GM19452 (cell line): ENCODE measurements at regions not wholly inside any gene's neighbourhood (a gene's known extent, or its start where the extent isn't known, plus 50 kb on each side); places are given as distances from the start of the nearest gene placed in this dataset.
"Not testable (repeated sequence)": the region's sequence is repeated elsewhere in the genome, so short reads cannot be mapped to it uniquely, and the experiment has no call there.

Source experiments
- ATAC-seq: cut with Tn5 transposase; IDR thresholded peaks from one replicate; pipeline ENCODE4 v1.9.1; 2021; ENCODE audit not compliant: unreplicated experiment

DNA sequence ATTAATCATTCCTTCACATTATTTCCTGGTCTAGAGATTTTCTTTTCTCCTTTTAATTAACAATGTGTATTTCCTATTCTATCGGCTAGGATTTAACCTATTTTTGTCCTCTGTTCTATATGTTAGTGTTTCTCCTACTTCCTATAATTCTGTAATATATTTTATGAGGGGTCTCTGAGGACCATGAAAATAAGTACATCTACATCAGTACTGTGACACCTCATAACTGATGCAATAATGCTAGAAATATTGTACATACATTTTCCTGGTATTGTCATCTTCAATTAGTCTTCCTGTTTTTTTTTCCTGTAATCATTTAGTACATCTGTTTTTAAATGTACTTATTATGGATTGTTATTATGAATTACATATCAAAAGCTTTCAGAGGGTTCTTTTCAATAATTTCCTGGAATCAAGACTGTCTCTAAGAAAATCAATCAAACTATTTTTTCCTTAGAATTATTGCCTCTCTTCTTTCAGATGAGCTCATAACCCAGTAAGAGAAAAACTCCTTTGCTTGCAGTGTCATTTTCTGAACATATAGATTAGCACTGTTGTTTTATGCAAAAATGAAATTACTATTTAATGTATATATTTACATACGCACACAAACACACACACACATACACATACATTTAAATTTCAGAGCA lies 1004.3 kb downstream of the SLITRK5 start:
- ATAC-seq, result no peak

DNA sequence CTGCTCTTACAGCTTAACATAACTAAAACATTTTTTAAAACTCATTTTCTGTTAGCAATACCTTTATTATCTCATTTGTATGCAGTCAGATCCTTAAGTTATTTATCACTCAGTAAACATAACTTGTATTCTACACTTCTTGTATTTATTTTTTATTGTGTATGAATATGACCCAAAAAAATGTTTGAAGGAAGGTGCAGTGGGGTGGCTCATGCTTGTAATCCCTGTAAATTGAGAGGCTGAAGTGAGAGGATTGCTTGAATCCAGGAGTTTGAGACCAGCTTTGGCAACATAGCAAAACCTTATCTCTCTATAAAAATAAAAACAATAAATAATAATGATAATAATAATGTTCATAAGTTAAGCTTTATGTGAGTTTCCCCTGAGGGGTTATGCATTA lies 1004.8 kb downstream of the SLITRK5 start:
- no peak for ATAC-seq

DNA sequence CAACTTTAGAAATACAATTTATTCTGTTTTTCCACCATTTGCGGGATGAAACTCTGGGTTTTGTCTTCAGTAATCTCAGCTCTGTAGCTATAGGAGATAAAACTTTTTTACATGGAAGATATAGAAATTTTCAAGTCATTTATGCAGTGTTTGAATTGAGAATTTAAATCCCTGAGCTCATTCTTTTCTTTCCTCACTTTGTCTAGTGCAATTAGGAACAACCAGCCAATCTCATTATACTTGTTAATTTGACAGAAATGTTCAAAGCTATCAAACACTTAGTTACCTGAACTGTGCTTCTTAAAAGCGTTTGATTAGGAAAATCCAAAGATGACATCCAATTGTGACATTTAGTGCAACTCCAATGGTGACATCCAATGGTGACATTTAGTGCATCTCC lies 1014.3 kb downstream of the SLITRK5 start:
- ATAC-seq, result no peak

DNA sequence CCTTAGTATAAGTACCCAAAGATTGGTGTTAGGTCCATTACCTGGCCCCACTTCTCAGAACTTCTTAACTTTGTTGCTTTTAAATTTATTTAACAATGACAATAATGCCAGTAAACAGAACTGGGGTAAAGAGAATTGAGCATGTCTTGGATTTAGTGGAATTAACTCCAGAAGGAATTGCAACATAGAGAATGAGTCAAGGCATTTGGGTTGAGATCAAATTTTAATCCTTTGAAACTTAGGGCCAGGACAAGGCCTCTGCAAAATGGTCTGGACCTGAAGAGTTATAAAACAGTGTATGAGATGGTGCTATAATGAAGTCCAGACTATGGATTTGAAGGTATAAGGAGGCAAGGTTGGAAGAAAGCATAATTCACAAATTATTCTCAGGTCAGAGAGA lies 1030.4 kb downstream of the SLITRK5 start:
- no peak for ATAC-seq

DNA sequence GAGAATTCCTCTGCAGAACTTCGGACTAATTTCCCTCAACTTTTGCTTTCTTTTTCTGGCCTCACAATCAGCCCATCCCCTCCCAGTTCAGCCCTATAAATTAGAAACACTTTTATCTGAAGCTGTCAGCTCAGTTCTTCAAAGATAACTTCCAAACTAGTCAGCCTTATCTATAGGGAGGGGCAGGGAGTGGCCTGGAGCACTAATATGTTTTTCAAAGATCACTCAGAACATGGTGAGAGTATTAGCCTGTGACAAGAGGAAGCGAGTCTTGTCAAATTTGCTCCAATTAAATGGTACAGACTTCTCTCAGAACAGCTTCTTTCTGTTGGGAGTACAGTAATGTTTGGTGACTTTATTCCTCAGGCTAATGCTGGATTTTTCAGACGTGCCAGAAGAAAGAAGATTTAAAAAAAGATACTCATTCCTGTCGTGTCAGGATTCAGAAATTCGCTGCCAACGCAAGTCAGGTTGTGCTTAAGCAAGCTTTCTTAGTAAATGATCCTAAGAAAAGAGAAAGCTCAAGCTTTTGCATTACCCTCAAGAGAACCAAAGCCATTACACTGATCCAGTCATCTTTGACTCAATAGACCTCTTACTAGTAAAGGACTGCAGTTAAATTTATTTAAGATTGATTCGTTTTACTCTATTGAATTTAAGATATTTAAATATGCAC lies 1033.6 kb downstream of the SLITRK5 start:
- no peak for ATAC-seq

DNA sequence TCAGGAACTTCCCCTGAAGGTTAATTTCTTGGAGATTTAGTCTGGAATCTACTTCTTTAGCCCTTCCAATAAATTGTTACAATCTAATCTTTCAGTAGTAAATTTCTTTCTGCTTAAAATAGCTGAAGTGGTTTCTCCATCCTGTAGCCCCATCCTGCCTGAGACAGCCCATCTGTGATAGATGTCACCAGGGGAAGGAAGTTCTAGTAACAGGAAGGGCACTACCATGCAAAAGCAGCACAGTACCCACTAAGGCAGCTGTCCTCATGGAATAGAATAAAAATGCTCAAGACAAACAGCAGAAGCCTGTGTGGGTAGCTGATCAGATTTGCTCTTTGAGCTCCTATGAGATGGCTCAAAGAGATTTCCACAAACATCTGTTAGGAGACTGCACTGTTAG lies 1036.5 kb downstream of the SLITRK5 start:
- no peak for ATAC-seq

DNA sequence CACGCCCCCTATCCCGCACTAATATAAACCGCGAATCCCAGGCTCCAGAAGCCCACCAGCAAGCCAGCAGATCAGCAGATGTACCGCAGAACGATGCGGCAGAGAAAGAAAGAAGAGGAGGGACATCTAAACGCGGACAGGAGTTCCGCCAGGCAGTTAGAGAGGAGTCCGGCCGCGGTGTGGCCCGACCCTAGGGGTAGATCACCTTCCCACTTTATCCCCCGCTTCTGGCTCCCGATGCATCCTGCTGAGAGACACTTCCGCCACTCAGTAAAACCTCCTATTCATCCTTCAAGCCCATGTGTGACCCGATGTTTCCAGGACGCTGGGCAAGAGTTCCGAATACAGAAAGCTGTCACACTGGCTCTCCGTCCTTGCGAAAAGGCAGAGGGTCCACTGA lies 1046.8 kb downstream of the SLITRK5 start:
- ATAC-seq, result no peak

DNA sequence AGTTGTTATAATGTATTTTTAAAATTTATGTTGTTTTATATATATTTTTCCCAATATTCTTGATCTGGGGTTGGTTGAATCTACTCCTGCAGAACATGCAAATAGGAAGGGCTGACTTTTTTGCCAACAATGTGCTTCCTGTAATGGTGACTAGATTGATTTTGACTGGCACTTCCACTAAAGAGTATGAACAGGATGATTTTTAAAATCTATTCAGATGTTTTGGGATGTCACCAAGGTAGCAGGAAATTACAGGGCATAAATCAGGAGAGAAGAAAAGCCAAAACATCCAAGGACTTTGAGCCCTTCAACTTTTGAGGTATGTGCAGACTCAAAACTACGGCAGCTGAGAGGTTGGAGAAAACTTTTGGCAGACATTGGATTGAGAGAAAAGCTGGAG lies 1047.6 kb downstream of the SLITRK5 start:
- no peak for ATAC-seq

DNA sequence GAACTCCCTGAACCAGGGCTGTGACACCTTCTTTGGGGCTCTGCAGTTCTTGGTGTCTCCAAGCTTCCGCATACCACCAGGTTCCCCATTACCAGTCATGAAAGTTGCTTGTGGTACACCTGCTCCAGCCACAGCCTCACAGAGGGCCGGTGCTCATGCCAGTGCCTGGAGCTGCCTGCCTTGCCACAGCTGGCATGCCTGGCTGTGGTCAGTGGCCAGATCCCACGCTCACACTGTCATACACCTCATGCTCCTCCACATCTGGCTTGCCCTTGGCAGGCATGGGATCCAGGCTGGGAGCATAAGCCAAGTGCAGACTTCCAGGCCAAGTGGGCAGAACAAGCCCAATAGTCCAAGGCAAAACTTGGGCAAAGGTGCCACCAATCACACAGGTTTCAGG lies 1054.9 kb downstream of the SLITRK5 start:
- no peak for ATAC-seq

DNA sequence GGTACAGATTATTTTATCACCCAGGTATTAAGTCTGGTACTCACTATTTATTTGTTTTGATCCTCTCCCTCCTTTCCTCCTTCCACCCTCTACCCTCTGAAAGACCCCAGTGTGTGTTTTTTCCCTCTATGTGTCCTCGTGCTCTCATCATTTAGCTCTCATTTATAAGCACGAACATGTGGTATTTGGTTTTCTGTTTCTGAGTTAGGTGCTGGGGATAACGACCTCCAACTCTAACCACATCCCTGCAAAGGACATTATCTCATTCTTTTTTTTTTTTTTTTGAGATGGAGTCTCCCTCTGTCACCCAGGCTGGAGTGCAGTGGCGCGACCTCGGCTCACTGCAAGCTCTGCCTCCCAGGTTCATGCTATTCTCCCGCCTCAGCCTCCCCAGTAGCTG lies 1056.1 kb downstream of the SLITRK5 start:
- not testable (repeated sequence) for ATAC-seq

DNA sequence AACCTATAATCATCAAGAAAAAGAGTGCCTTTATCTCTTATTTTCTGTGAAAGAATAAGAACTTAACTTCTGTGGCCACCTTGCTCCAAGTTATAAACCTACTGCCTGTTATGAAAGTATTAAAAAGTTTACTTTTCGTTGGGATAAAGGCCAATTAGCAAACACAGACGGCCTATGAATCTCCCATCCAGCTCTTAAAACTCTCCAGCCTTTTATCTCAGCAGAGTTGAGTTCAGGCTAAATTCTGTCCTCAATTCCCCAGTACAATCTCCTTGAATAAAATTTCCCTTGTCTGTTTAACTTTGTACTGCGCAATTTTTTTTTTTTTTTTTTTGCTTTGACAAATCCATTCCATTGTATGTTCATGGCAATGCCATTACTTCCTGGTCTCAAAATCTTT lies 1058.4 kb downstream of the SLITRK5 start:
- no peak for ATAC-seq

DNA sequence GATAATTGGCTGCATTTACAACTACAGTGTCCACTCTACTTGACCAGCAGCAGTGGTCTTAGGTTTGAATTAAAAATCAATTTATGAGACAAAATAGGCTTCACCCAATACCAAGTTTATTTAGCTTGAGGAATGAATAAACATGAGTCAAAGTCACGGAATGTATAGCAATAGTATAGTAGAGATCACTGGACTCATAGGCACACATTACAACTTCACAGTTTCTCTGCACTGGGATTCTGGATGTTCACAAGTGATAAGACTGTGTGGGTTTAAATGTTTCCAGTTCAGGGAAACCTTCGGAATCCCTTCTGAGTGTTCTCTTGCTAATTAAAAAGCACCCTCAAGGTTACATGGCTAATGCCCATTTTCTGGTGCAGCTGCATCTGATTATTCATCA lies 1064.9 kb downstream of the SLITRK5 start:
- no peak for ATAC-seq

DNA sequence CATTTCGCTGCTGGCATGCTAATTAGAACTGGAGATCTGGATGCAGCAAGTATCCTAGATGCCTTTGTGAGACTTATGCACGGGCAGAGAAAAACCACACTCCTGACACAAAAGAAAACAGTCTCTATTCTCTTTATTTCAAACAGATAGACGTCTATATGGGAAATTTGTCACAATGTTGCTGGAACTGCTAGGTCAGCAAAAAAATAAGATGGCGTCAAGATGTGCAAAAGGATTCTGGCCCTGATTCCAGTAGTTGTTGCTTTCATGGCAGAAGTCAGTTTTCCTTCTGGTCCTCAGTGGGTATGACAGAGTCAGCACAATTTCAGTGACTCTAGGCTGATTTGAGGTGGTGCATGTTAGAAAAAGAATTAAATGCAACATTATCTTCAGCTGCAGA lies 1068.0 kb downstream of the SLITRK5 start:
- no peak for ATAC-seq

DNA sequence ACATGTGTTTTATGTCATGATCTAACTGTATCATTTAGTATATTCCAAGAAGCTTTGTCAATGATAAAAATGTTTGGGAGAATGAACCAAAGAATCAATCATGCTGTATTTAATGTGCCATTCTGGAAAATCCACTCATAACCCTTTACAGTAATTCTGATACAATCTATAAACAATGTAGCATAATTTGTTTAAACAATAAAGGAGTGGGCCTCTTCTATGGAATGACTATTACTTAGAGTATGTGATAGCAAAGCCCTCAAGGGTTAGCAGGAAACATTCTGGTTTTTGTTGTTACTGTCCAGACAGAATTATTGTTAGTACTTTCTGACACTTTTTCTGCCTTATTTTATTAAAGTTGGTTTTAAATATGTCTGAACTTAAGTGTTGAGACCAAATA lies 1073.1 kb downstream of the SLITRK5 start:
- no peak for ATAC-seq

DNA sequence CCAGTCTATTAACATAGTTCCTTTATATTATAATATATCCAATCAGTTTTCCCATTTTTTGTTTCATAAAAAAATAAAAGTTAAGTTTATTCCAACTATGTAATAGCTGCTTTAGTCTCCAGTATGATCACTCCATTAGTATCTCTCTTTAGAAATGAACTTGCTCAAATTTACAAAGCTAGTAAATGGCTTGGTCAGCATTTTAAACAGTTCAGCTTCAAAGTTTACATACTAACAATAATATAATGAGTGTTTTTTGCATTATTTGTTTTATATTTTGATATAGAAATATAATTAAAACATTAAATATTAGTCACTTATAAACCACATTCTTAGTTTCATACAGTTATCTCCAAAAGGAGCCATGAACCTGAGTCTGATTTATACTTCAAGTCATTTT lies 1073.8 kb downstream of the SLITRK5 start:
- ATAC-seq, result no peak

DNA sequence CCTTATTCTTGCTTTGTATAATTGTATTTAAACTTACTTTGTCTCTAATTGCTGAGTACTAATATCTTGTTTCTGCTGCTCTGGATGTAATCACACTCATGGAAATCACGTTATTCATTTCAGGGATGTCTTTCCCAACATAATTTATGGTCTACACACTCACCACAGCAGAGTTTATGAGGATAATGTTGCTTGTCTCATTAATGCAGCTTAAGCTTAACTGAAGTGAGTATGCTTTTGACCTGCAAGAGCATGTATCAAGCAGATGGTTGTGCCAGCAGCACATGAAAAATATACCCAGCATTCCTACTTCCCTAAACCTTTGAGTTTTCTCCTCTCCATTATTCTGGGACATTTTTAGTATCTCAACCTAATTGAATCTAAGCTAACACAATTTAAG lies 1080.9 kb downstream of the SLITRK5 start:
- ATAC-seq, result no peak

DNA sequence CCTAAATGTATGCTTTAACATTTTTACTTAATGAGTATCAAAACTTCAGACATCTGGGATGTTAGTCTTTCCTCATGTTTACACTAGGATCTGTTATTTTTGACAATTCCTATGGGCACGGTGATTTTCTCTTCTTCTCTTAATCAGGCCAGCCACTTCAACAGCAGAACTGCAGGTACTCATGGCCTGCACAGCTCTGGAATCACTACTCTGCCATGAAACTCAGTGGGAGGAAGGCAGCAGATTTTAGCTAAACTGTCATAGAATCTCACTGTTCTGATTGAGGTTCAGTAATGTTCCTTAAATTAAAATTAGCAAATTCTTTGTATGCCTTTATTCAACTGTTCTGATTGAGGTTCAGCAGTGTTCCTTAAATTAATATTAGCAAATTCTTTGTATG lies 1083.0 kb downstream of the SLITRK5 start:
- ATAC-seq, result no peak

DNA sequence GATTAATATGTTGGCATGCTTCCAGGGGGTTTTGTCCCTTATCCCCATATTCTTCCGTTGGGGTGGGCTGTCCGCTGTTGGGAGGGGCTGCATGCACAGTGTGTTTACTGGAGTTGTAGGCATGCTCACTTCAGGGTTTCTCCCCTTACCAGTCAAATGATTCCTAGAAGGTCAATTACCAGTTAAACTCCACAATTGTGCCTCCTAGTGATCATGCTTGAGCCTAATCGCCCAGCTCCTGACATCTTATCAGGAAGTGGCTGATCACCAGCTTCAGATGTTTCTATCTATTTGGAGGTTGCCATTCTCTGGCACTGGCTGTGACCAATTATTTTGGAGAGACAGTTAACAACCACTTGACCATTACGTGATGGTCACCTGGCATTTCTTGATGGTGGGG lies 1090.0 kb downstream of the SLITRK5 start:
- no peak for ATAC-seq

DNA sequence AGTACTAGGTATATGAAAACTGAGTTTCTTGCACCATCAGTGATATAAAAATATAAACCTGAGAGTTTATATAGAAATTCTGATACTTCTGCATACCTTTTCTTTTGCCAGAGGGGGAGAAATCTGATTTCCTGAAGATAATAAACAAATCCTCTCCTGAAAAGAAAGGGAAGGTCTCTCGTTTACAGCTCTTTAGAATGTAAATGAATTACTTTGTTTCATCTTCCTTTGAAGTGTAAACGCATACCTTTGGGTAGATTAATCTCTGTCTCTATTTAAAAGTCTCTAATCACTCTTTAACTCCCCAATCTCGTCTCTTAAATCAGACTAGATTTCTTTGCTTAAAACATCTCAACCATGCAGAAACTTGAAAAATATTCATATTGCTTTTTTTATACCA lies 1092.9 kb downstream of the SLITRK5 start:
- ATAC-seq, result no peak

DNA sequence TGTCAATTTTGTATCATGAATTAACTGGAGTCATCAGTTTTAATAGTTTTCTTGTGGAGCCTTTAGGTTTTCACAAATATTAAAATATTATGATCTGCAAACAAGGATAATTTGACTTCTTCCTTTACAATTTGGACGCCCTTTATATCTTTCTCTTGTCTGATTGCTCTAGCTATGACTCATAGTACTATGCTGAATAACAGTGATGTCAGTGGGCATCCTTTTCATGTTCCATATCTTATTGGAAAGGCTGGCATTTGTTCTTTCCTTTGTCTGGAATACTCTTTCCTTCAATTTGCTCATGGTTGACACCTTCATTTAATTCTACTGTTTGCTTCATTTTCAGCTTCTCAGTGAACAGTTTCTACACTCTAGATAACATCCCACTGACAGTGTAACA lies 1129.3 kb downstream of the SLITRK5 start:
- no peak for ATAC-seq

DNA sequence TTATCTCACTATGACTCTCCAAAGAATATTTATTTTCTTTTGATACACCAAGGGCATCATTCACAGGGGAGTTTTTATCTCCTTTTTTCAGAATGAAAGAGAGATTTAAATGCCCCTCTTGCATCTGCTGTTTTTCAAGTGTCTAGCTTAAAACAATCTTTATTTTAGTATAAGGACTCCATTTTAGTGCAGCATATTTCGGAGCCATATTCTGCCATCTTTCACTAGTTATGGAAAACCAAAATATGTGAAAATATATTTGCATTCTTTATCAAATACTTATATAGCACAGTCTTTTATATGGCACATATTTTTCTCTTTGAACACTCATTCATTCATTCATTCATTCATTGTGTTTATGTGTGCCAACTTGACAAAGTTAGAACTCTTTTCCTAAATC lies 1130.2 kb downstream of the SLITRK5 start:
- no peak for ATAC-seq

DNA sequence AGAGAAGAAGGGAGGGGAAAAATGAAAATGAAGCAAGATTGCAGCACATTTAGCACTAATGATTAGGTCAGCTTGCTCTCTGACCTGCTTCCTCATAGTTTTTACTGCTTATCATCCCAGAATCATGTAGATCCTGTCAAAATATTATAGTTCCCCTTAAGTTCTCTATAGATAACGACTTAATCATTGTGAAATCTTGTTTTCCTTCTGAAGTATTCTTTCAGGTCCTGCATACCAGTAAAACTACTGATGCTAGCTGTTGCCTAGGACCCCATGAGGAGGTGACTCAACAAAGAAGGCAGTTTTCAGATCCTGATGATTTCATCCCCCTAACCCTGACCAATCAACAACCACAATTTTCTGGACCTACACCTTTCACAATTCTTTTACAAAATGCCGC lies 1131.7 kb downstream of the SLITRK5 start:
- ATAC-seq, result no peak

DNA sequence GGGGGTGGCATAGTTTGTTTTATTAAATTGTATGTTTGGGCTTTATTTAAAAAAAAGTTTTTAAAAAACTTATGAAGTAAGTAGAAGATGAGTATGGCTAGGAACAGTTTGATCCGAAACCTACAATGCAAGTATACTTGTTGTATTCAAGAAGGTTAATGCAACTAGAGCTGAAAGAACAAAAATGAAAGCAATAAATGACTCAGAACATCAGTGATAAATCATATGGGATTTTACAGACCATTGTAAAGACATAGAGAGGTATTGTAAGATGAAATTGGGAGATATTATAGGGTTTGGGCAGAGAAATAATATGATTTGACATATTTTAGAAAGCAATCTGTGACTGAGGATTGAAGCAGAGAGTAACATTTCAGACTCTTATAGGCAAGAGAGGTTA lies 1135.3 kb downstream of the SLITRK5 start:
- ATAC-seq, result no peak
